Sigmoid colon (tissue), 4 donors: ENCODE measurements at regions not wholly inside any gene's neighbourhood (a gene's known extent, or its start where the extent isn't known, plus 50 kb on each side); places are given as distances from the start of the nearest gene placed in this dataset.

Experiments
- POLR2AphosphoS5 ChIP-seq, 4 donors: sonication (generic); formaldehyde crosslinking; IDR thresholded peaks; one replicate each; pipeline ENCODE4 v1.6.1; 2017; ENCODE audit warnings: antibody characterized with exemption in 4 of 4
- TF ChIP-seq, protein P1 (sequence below), 4 experiments: fragments of 450-650 bp in 3 of 4; fragments of 200-600 bp in 1 of 4; IDR thresholded peaks; one replicate each; pipeline ENCODE4 v1.5.1; 2016 to 2019; ENCODE audit warnings: antibody characterized with exemption in 4 of 4, mild to moderate bottlenecking in 3 of 4, moderate library complexity in 2 of 4

DNA sequence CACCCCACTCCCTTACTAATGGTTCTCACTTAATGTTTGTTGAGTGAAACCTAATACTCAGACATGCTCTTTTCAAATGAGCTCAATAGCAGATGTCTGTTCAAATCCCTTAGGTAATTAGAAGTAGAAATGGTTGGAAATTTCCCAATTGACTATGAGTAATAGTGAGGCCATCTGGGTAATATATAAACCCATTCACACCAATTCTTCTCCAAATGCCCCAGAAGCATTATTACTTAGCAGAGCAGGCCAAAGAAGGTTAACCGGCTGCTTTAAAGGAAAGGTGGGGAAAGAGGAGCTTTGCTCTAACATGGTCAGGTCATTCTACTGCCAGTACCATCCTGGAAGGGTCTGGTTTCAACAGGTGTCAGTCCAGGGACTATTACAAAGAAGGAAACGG is 119.5 kb upstream of the MTAP start:
- TF ChIP-seq, protein P1, sequence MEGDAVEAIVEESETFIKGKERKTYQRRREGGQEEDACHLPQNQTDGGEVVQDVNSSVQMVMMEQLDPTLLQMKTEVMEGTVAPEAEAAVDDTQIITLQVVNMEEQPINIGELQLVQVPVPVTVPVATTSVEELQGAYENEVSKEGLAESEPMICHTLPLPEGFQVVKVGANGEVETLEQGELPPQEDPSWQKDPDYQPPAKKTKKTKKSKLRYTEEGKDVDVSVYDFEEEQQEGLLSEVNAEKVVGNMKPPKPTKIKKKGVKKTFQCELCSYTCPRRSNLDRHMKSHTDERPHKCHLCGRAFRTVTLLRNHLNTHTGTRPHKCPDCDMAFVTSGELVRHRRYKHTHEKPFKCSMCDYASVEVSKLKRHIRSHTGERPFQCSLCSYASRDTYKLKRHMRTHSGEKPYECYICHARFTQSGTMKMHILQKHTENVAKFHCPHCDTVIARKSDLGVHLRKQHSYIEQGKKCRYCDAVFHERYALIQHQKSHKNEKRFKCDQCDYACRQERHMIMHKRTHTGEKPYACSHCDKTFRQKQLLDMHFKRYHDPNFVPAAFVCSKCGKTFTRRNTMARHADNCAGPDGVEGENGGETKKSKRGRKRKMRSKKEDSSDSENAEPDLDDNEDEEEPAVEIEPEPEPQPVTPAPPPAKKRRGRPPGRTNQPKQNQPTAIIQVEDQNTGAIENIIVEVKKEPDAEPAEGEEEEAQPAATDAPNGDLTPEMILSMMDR (IDR thresholded peaks at IDR 0.05), result no peak
- TF ChIP-seq POLR2AphosphoS5 (IDR thresholded peaks at IDR 0.05), result no peak
